ENCODE measurements at regions not wholly inside any gene's neighbourhood (a gene's known extent, or its start where the extent isn't known, plus 50 kb on each side); places are given as distances from the start of the nearest gene placed in this dataset.
A peak's percentile ranks its signal among the peaks of the same experiment; 100 is the strongest.

DNA sequence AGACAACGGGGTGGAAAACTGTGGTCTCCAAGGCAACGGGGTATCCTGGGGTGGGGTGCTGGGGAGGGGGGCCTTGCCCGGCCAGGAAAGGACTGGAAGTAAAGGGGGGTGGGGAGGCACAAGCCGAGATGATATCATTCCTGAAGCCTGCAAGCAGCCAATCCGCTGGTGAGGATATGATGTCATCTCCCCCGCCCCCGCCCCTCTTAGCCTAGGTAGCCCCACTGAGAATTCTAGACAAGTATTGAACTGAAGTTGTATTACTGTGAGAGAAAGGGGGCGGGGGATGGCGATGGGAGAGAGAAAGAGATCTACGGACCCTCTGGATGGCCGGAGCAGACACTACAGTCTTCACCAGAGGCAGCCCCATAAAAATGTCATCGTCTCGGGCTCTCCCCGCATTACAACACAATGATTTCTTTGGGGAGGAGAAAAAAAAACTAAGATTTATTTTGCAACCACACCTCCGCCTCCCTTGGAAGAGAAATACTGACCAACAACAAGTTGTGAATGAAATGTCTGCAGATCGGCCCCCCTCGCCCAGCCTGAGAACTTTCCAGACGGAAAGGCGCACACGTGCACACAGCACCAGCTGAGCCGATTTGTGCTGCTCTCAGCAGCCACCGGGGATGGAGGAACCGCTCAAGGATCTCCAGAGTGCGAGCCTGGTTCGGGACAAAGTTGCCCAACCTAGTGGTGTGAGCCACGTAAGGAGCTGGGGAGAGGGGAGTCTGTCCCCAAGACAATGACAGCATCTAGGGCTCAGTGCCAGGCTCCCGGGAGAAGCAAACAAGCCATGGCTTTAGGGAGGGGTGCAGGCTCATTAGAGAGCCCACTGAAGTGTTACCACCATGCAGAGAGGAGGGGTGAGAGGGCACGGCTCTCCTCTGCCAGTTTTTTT lies 222.1 kb downstream of the SOX9 start:
- DNase-seq (ENCODE audit: low spot score) = peak; percentile 54

DNA sequence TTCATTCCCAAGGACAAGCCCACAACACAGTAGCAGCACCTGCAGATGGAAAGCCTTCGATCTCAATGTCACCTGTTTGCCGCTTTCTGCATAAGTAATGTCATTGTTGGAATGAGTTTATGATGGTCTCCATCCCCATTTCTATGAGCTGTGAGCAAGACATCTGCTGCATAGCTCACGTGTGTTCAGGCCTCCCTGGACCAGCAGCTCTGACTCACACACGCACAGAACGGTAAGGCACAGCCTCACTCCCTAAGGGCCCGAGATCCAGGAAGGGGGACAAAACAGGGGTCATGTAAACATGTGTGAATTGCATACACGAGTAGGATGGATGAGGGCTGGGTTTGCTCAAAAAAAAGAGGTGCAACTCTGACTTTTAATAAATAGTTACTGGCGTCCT lies 223.1 kb downstream of the SOX9 start:
- DNase-seq (ENCODE audit: low spot score) = no peak

DNA sequence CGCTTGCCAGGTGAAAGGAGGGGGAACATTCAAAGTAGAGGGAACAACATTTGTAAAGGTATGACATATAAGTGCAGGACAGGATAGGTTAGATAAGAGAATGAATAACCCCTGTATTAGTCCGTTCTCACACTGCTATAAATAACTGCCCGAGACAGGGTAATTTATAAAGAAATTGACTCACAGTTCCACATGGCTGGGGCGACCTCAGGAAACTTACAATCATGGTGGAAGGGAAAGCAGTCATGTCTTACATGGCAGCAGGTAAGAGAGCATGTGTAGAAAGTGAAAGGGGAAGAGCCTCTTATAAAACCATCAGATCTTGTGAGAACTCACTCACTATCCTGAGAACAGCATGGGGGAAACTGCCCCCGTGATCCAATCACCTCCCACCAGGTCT lies 223.8 kb downstream of the SOX9 start:
- DNase-seq (ENCODE audit: low spot score) = no peak

DNA sequence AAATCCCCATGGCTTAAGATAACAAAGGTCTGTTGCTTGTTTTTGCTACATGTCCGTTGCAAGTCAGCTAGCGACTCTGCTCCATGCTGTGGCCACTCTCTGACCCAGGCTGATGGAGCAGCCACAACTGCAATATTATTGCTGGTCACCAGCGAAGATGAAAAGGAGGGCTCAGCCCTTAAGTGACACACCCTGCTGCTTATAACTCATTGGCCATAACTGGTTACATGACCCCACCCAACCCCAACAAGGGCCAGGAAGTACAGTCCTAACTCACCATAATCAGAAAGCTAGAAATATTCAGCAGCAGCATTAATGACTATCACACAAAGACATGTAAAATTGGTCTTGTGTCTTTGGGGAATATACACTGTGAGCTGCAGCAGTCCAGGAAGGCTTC lies 224.3 kb downstream of the SOX9 start:
- no peak for DNase-seq (ENCODE audit: low spot score)

DNA sequence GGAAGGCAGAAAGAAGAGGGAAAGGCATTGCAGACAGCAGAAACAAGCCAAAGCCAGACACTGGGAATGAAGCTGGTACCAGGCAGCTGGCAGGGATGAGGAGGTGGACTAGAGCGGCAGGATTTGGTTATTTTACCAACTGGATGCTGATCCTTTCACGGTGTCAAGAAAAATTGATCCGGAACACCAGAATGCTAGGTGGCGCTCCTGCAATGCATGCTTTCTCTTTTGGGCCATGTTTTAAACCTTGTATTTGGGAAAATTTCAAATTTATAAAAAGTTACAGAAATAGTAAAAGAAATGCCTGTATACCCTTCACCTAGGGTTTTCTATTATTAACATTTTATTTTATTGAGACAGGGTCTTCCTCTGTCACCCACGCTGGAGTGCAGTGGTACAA lies 224.7 kb downstream of the SOX9 start:
- DNase-seq (ENCODE audit: low spot score) = no peak

DNA sequence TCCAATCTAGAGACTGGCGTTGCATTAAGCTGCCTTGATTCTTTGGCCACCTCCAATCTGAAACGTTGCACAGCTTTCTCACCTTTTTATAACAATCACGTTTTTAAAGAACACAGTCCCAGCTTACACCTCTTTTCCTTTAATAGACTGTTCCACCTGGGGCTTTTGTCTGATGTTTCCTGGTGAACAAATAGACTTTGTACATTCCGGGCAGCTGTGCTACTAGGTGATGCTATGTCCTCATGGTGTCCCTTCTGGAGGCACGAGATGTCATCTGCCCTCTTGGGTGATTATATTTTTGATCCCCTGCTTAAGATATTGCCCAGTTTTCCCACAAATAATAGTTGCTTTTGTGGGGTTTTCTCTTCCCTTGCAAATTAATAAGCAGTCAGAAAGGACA lies 225.5 kb downstream of the SOX9 start:
- DNase-seq (ENCODE audit: low spot score) = no peak

DNA sequence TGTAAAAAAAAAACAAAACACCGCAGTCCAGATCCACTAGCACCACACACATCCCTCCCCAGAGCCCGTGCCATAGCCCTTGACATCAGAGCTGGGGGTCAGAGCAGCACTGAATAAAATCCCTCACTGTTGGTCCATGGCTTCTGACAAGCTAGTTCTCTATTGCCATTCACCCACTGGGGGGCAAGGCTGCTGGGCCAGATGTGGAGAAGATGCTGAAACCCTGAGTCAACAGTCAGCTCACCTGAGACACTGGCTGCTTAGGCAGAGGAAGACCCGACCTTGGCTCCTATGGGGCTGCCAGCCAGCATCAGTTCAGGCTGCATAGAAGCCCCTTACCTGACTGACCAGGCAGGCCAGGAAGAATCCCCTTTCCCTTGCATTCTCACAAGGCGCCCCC lies 228.2 kb downstream of the SOX9 start:
- DNase-seq (ENCODE audit: low spot score) = no peak

DNA sequence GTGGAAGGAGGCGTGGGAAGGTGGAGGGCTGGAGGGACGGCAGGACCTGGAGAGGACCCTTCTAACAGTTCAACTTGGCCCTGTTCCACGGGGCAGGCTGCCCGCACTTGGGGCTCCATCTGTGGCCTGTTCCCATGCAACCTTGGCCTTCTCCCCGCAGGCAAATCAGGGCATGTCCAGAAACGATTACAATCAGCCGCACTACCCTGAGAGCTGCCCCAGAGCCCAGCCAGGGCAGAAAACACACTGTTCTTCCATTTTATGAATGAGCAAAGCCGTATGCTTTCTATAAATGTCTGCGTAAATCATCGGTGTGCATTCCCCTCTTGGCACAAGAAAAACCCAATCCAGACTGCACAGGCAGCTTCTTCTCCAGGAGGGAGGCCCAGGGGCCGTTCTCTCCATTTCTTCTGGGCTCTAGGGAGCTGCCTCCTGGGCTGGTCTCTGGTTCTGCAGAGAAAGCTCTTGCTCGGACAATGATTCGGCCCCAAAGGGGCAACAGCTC lies 228.7 kb downstream of the SOX9 start:
- peak; percentile 50 for DNase-seq (ENCODE audit: low spot score)

DNA sequence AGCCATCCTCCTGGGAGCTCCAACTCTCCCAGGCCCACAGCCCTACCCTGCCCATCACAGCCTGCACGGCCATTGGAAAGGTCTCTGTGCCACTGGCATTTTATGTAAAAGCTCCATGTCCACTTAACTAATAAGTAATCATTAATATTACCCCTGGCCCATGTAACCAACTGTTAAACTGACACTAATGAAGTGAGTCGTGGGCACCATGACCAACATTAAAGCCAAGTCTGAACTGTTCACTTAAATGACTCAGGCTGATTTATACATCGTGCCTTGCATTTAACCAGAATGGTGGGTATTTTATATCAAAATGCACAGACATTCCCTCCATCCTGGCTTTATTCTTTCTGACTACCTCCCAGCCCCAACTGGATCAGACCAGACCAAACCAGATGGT lies 229.3 kb downstream of the SOX9 start:
- DNase-seq (ENCODE audit: low spot score) = no peak

DNA sequence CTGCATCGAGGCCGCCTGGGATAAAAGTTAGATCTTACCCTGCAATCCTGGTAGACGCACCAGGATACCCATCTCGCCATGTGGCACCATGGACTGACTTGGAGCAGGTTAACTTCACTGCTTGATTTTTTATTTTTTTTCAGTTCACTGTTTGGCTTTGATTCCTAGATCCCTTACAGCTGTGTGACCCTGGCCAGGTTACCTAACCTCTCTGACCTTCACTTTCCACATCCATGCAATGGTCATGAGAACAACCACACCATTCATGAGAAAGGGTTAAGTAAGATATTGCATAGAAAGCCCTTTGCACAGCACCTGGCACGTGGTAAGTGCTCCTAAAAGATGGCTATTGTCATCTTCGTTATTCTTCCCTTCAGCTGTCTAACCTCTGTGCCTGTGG lies 230.5 kb downstream of the SOX9 start:
- no peak for DNase-seq (ENCODE audit: low spot score)

DNA sequence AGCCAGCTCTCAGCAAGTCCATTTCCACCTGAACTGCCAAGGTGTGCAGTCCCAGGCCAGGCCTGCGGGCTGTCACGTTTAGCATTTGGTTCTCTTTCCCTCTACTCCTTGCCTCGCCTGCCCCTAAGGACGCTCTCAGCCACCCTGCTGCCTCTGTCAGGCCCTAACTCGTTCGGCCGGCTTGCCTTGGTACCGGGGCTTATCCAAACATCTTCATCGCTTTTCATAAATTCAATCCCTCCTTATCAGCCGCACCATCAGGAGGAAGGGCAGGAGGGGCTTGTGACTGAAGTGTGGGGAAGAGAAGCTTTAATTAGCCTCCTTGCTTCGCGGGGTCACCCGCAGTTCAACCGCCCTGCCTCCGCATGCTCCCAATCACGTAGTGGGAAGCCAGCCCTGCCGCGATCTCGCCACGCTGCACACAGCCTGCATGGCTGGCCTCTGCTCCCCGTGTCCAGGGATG lies 231.1 kb downstream of the SOX9 start:
- peak; percentile 34 for DNase-seq (ENCODE audit: low spot score)

DNA sequence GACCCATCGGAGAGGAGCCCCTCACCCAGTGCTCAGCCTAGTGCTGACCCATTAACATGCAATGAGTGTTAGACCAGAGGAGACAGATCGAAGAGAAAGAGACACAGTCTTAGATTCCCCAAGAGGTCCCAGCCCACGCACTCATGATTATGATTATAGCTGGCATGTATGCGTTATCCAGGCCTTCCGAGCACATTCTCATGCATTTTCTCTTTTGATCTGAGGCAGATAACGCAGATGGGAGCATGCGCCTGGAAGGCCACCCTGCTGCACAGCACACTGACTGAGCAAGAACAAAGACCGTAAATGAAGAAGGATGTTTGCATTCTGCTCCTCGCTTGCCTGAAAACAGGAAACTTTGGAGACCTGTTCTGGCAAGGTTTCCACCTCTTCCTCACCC lies 232.7 kb downstream of the SOX9 start:
- DNase-seq (ENCODE audit: low spot score) = no peak

DNA sequence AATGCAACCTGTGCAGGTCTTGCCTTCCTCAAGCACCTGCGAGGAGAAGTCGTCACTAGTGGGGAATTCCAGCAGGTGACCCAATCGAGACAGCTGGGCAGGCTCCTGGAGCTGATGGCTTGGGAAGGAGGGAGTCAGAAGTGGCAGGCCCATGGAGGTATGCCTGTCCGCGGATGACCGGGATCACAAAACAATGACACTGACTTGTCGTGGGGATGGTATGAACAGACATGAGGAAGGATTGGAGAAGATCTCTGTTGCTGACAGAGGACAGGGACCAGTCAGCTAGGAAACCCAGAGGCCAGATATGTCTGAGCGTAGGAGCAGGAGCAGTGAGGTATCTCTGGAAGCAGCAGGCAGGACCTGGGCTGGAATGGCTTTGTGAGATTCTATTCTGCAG lies 233.3 kb downstream of the SOX9 start:
- DNase-seq (ENCODE audit: low spot score) = no peak

DNA sequence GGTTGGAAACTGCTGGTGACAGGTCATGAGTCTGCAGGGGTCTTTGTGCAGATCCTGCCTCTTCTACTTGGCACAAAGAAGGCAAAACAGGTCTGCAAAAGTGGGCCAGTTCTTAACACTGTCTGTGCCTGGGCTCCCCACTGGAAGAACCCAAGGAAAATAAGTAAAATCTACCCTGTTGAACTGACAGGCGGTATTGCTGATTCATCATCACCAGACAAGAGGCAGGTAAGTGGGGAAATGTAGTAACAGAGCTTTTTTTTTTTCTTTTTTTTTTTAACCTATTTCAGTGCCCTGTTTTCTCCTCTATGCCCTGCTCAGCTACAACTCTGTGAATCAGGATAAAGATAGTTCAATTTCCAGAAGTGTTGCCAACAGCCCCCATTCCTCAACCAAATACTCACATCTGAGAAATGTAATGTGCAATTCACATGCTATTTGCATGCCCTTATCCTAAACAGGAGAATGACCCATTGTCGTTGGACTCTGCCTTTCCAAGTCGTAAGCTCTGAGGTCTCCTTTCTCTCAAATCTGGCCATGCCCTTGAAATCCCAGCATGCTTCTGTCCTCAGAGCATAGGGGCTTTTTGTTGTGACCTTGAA lies 237.0 kb downstream of the SOX9 start:
- DNase-seq (ENCODE audit: low spot score) = no peak

DNA sequence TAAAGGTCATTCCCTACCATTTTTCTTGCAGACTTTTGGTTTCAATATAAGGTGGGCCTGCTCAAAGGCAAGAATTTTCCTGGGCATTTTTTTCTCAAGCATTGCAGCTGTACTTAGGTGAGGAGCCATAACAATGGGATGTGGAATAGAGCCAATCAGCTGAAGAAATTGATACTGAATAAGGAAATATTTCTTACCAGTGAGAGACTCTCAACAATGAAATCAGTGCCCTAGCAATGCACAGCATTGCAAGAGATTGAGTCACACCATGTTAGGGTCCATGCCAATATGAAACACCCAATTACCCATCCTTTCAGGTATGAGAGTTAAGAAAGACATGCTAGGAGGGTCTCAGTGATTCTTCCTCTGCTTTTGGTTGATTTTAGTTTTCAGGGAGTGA lies 237.6 kb downstream of the SOX9 start:
- no peak for DNase-seq (ENCODE audit: low spot score)

DNA sequence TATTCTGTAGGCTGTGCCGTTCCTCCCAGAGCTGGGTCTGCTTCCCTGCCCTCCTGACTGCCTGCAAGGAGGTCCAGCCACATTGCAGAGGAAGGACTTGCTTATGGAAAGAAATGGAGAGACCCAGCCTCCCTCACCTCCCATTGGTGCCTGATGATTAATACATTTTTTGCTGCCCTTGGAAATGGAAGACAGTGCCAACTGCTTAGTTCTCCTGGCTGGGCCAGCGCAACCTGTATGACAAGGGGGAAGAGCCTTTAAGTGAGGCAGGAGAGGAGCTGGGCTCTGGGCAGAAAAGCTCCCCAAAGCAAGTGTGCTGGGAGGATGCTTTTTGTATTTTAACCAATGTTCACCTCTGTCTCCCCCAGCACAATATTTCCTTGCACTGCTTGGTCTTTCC lies 238.5 kb downstream of the SOX9 start:
- no peak for DNase-seq (ENCODE audit: low spot score)

DNA sequence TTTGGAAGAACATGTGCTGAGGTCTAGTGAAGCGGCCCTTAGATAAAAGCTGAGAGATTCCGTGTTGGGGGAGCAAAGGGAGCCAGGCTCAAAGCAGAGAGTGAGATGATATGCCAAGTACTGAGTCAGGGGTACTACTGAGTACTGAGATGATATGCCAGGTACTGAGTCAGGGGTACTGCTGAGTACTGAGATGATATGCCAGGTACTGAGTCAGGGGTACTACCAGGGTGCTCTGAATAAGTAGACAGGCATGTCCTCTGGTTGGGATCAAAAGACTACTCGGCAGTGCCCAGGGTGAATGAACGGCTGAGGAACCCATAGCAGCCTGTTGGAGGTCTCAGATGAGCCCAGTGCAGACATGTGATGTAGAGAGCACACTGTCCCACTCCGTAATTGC lies 239.0 kb downstream of the SOX9 start:
- DNase-seq (ENCODE audit: low spot score) = no peak

DNA sequence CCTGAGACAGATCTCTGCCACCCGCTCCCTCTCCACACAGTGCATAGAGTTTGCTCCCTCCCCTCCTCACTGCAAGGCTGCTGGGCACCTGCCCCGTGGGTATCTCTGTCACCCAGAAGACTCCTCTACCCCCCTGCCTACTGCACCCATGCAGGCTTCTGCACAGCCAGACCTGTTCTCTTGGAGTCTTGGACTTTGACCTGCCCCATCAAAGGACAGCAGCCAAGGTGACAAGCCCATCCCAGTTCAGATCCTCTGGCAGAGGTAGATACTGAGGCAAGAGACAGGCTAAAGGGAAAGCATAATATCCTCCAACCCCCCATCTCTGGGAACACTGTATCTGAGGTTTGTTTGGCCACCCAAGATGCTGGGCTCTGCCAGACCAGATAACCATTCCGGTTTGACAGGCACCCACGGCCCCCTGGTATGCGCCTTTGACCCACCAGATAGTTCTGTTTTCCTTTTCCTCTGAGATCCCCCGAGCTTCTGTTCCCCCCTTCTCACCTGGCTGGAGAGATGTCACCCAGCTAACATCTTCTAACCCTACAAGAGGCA lies 239.6 kb downstream of the SOX9 start:
- no peak for DNase-seq (ENCODE audit: low spot score)

DNA sequence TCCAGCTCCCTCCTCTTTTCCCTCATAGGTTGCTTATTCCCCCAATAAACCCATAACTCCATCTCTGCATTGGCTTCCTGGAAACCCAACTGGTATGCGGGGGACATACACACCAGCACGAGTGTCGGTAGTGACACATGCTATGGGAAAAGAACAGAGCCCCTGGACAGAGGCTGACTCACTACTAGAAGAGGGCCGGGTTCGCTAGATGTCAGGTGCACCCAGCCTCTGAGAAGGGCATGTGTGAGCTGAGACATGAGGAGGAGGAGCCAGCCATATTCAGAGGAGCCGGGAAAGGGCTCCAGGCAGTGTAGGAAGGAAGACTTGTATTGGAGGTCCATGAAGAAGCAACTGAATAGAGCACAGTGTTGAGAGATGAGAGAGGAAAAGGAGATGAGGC lies 241.1 kb downstream of the SOX9 start:
- no peak for DNase-seq (ENCODE audit: low spot score)

DNA sequence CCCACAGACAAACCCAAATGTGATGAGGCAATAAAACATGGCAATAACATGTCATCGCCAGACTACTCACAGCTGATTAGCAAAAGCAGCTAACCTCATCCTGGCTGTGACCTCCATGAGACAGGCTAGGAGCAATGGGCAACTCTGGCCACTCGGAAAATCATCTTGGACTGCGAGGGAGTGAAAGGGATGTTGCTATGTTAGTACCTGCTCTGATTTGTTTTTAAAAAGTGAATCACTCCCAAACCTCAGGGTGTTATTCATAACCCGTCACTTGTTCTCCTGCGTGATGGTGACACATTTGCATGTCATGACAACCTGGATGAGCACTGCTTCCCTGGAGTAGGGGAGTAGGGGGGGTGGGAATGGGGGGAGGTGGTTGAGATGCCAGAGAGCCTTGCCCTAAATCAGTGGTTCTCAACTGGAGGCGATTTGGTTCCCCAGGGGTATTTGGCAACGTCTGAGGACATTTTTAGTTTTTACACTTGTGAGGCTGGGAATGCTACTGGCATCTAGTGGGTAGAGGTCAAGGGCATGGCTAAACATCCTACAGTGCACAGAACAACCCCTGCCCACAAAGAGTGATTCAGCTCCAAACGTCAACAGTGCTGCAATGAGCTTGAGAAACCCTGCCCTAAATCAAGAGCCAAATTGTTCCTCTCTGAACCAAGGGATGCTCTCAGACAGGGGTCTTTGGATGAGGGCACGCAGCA lies 241.7 kb downstream of the SOX9 start:
- no peak for DNase-seq (ENCODE audit: low spot score)

DNA sequence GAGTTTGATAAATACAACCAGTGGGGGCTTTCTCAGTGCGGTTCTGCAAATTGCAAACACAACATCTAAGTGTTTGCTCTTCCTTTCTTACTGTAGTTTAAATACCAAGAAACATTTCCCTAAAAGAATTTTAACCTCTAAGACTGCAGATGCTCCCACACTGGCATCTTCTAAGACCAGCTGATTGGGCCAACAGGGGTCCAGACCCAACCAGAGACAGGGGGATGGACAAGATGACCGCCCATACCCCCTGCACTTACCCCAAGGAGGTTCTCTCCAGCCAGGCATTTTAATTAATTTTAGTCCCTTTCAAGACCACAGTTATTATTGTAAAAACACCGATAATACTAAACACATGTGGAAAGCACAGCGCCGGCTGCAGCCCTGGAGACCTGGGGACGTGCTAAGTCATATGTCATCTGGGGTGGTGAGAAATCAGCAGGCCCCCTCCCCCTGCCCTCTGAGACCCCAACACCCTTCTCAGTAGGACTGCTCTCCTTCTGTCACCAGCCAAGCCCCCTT lies 242.3 kb downstream of the SOX9 start:
- DNase-seq (ENCODE audit: low spot score) = no peak

DNA sequence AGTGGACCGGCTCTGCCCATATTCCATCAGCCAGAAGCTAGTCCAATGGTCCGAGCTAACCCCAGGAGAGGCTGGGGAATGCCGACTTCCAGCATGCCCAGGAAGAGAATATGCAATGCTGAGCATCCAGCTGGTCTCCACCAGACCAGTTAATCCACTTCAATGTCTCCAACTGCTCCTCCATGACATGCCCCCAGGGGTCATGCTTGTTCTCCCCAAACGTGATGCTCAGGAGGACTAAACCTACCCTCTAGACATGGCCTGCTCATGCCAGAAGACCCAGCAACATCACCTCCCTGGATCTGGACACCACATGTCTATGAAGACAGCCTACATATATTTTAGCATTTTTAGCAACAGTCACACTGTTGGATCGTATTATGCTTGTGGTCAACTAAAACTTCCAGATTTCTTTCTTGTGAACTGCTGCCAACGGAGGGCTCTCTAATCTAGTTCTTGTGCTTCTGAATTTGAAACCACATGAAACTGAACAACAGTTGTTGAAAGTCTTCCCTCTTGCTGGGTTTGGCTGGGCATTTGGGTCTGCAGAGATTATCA lies 245.1 kb downstream of the SOX9 start:
- DNase-seq (ENCODE audit: low spot score) = no peak

Data from cerebellar cortex (tissue), 1 donor.